Osteocyte (in vitro differentiated cells): ENCODE measurements at regions not wholly inside any gene's neighbourhood (a gene's known extent, or its start where the extent isn't known, plus 50 kb on each side); places are given as distances from the start of the nearest gene placed in this dataset.

Experiments used
- DNase-seq: peaks from one replicate; pipeline ENCODE4 v3.0.0; 2021; ENCODE audit warnings: mixed read lengths; ENCODE audit not compliant: unreplicated experiment; ENCODE audit errors: extremely low spot score
- H3K27ac Mint-ChIP-seq: one replicate; pipeline ENCODE4 v1.8.0; 2021; ENCODE audit warnings: mild to moderate bottlenecking, mixed read lengths; ENCODE audit not compliant: unreplicated experiment
- H3K27me3 Mint-ChIP-seq: one replicate; pipeline ENCODE4 v1.8.0; 2021; ENCODE audit warnings: mixed read lengths; ENCODE audit not compliant: unreplicated experiment
- H3K36me3 Mint-ChIP-seq: one replicate; pipeline ENCODE4 v1.8.0; 2021; ENCODE audit warnings: mixed read lengths; ENCODE audit not compliant: unreplicated experiment
- H3K4me1 Mint-ChIP-seq: one replicate; pipeline ENCODE4 v1.8.0; 2021; ENCODE audit warnings: mixed read lengths; ENCODE audit not compliant: unreplicated experiment
- H3K4me3 Mint-ChIP-seq: one replicate; pipeline ENCODE4 v1.8.0; 2021; ENCODE audit warnings: mild to moderate bottlenecking, moderate library complexity, mixed read lengths; ENCODE audit not compliant: unreplicated experiment
- H3K9me3 Mint-ChIP-seq: one replicate; pipeline ENCODE4 v1.8.0; 2021; ENCODE audit warnings: mixed read lengths; ENCODE audit not compliant: unreplicated experiment
- CTCF ChIP-seq: fragments of 200-600 bp; sonication (generic); IDR thresholded peaks from 2 replicates; pipeline ENCODE4 v1.5.0; 2021; ENCODE audit warnings: antibody characterized with exemption, mild to moderate bottlenecking, moderate library complexity

- H3K36me3 Mint-ChIP-seq, result no peaks in the 10 kb centered on the region
- no peak overlapping the region for H3K27ac Mint-ChIP-seq
- peaks cover 16% of the 10 kb centered on the region for H3K27me3 Mint-ChIP-seq
- no peak for TF ChIP-seq CTCF
- DNase-seq, result no peak
- H3K9me3 Mint-ChIP-seq, result no peaks in the 10 kb centered on the region
- no peaks in the 10 kb centered on the region for H3K4me1 Mint-ChIP-seq
- H3K4me3 Mint-ChIP-seq, result no peak overlapping the region
These were observed 365.4 kb upstream of the CAMK1G start for GRCh38 chr1:209218113-209218512.

DNA sequence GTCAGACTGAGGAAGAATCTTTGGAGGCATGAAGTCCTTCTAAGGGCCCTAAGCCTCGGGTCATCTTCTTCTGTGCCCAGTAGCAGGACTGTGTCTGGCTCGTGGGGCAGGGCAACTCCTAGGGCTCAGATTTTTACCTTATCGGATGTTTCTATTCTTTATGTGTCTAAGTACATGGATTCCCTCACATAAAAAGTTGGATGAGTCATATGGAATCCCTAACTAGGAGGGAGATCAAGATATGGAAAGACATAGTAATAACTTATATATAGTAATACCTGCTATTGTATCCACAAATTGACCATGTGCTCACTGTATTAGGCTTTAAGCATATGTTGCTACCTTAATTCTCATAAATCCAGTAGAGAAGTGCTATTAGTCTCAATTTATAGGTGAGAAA, 364.5 kb upstream of the CAMK1G start:
- Mint-ChIP-seq H3K36me3 (no peaks in the 10 kb centered on the region), H3K4me3 (no peak overlapping the region), H3K27me3 (peaks cover 9% of the 10 kb centered on the region), H3K4me1 (no peaks in the 10 kb centered on the region), H3K9me3 (no peaks in the 10 kb centered on the region), H3K27ac (no peak overlapping the region)
- DNase-seq, result no peak
- no peak for TF ChIP-seq CTCF

- Mint-ChIP-seq H3K4me1 (no peaks in the 10 kb centered on the region), H3K36me3 (no peaks in the 10 kb centered on the region), H3K27me3 (peaks cover 4% of the 10 kb centered on the region), H3K4me3 (no peak overlapping the region), H3K9me3 (no peaks in the 10 kb centered on the region), H3K27ac (no peak overlapping the region)
- DNase-seq, result no peak
- no peak for TF ChIP-seq CTCF
These were observed 363.6 kb upstream of the CAMK1G start for GRCh38 chr1:209219791-209220524.

GRCh38 chr1:209222826-209223225, 360.7 kb upstream of the CAMK1G start:
- Mint-ChIP-seq H3K4me1 (no peaks in the 10 kb centered on the region), H3K36me3 (no peaks in the 10 kb centered on the region), H3K9me3 (no peaks in the 10 kb centered on the region), H3K27ac (no peak overlapping the region), H3K4me3 (no peak overlapping the region), H3K27me3 (no peaks in the 10 kb centered on the region)
- no peak for DNase-seq
- TF ChIP-seq CTCF, result no peak

DNA sequence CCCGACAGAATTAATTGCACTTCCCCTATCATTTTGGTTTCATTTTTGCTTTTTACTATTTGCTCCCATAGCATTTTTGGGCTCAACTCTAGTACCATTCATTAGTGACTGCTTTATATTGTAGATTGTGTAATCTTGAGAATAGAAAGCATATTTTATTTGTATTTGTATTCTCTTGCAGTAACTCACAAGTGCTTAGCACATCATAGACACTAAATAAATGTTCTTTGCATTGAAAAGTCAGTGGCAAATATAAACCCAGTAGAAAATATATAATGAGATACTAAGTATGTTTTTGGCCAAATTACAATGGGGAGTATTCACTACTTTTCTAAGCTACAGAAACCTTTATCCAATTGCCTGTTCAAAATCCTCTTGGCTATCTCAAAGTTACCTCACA, 359.7 kb upstream of the CAMK1G start:
- Mint-ChIP-seq H3K4me1 (no peaks in the 10 kb centered on the region), H3K27me3 (no peaks in the 10 kb centered on the region), H3K9me3 (no peaks in the 10 kb centered on the region), H3K4me3 (no peak overlapping the region), H3K27ac (no peak overlapping the region), H3K36me3 (no peaks in the 10 kb centered on the region)
- DNase-seq, result no peak
- no peak for TF ChIP-seq CTCF
